ENCODE measurements at regions not wholly inside any gene's neighbourhood (a gene's known extent, or its start where the extent isn't known, plus 50 kb on each side); places are given as distances from the start of the nearest gene placed in this dataset.
A peak's percentile ranks its signal among the peaks of the same experiment; 100 is the strongest.

GRCh38 chr2:199024224-199024623 lies 433.5 kb downstream of the SATB2 start:
- H3K4me3 ChIP-seq, result no peak overlapping the region
- no peaks in the 10 kb centered on the region for H3K9me3 ChIP-seq
- intact Hi-C loops (cut with DNase I; ENCODE audit: low total_unique reads), result no loop called here
- H3K36me3 ChIP-seq, result no peaks in the 10 kb centered on the region
- TF ChIP-seq CTCF (IDR thresholded peaks at IDR 0.05), result no peak
- no peaks in the 10 kb centered on the region for H3K27me3 ChIP-seq
- DNase-seq, result no peak
- no peaks in the 10 kb centered on the region for H3K4me1 ChIP-seq
- H3K27ac ChIP-seq, result no peak overlapping the region

GRCh38 chr2:199019898-199020507 lies 437.7 kb downstream of the SATB2 start:
- no peak for DNase-seq
- H3K4me1 ChIP-seq, result no peaks in the 10 kb centered on the region
- H3K9me3 ChIP-seq, result no peaks in the 10 kb centered on the region
- no peak overlapping the region for H3K4me3 ChIP-seq
- H3K27me3 ChIP-seq, result no peaks in the 10 kb centered on the region
- H3K27ac ChIP-seq, result no peak overlapping the region
- intact Hi-C loops (cut with DNase I; ENCODE audit: low total_unique reads), result no loop called here
- H3K36me3 ChIP-seq, result no peaks in the 10 kb centered on the region
- peak; percentile 14 to 24 for TF ChIP-seq CTCF (IDR thresholded peaks at IDR 0.05)

GRCh38 chr2:199018826-199019225 lies 438.9 kb downstream of the SATB2 start:
- intact Hi-C loops (cut with DNase I; ENCODE audit: low total_unique reads), result no loop called here
- TF ChIP-seq CTCF (IDR thresholded peaks at IDR 0.05), result no peak
- H3K27ac ChIP-seq, result no peak overlapping the region
- H3K27me3 ChIP-seq, result no peaks in the 10 kb centered on the region
- H3K4me3 ChIP-seq, result no peak overlapping the region
- H3K4me1 ChIP-seq, result no peaks in the 10 kb centered on the region
- no peaks in the 10 kb centered on the region for H3K36me3 ChIP-seq
- DNase-seq, result no peak
- no peaks in the 10 kb centered on the region for H3K9me3 ChIP-seq

GRCh38 chr2:199015072-199015471 lies 442.7 kb downstream of the SATB2 start:
- Histone ChIP-seq H3K9me3 (peaks cover 0 to 13% (median 0%) of the 10 kb centered on the region in 3 donors), H3K36me3 (no peaks in the 10 kb centered on the region), H3K27ac (no peak overlapping the region), H3K27me3 (no peaks in the 10 kb centered on the region), H3K4me3 (no peak overlapping the region), H3K4me1 (no peaks in the 10 kb centered on the region)
- DNase-seq, result no peak
- intact Hi-C loops (cut with DNase I; ENCODE audit: low total_unique reads), result no loop called here
- no peak for TF ChIP-seq CTCF (IDR thresholded peaks at IDR 0.05)

- TF ChIP-seq CTCF (IDR thresholded peaks at IDR 0.05), result no peak
- peaks cover 0 to 18% (median 0%) of the 10 kb centered on the region in 3 donors for H3K9me3 ChIP-seq
- intact Hi-C loops (cut with DNase I; ENCODE audit: low total_unique reads), result no loop called here
- no peaks in the 10 kb centered on the region for H3K36me3 ChIP-seq
- no peak for DNase-seq
- no peak overlapping the region for H3K27ac ChIP-seq
- no peaks in the 10 kb centered on the region for H3K27me3 ChIP-seq
- H3K4me3 ChIP-seq, result no peak overlapping the region
- H3K4me1 ChIP-seq, result no peaks in the 10 kb centered on the region
These were observed 443.5 kb downstream of the SATB2 start for GRCh38 chr2:199014226-199014625.

GRCh38 chr2:199011908-199012307 lies 445.8 kb downstream of the SATB2 start:
- Histone ChIP-seq H3K36me3 (no peaks in the 10 kb centered on the region), H3K27me3 (no peaks in the 10 kb centered on the region), H3K4me3 (no peak overlapping the region), H3K27ac (no peak overlapping the region), H3K4me1 (no peaks in the 10 kb centered on the region), H3K9me3 (peaks cover 0 to 21% (median 0%) of the 10 kb centered on the region in 3 donors)
- no peak for TF ChIP-seq CTCF (IDR thresholded peaks at IDR 0.05)
- intact Hi-C loops (cut with DNase I; ENCODE audit: low total_unique reads), result no loop called here
- DNase-seq, result no peak
